ENCODE measurements at regions not wholly inside any gene's neighbourhood (a gene's known extent, or its start where the extent isn't known, plus 50 kb on each side); places are given as distances from the start of the nearest gene placed in this dataset.
"Not testable (repeated sequence)": the region's sequence is repeated elsewhere in the genome, so short reads cannot be mapped to it uniquely, and the experiment has no call there.

GRCh38 chr13:87975035-87975434, 303.9 kb downstream of the SLITRK5 start:
- TF ChIP-seq CTCF (IDR thresholded peaks at IDR 0.05): no peak

GRCh38 chr13:87976650-87977049, 305.5 kb downstream of the SLITRK5 start:
- H3K27me3 ChIP-seq (ENCODE audit: low read depth); ATAC-seq; intact Hi-C loops (cut with DNase I); H3K4me3 ChIP-seq; H3K9me3 ChIP-seq; H3K4me1 ChIP-seq; H3K36me3 ChIP-seq; DNase-seq; H3K27ac ChIP-seq: not testable (repeated sequence)

More at GRCh38 chr13:87975035-87975434, 303.9 kb downstream of the SLITRK5 start:
- DNase-seq: no peak
- intact Hi-C loops (cut with DNase I): no loop called here
- Histone ChIP-seq H3K36me3 (no peaks in the 10 kb centered on the region), H3K4me1 (no peaks in the 10 kb centered on the region), H3K9me3 (peaks cover 4% of the 10 kb centered on the region), H3K4me3 (no peak overlapping the region), H3K27me3 (ENCODE audit: low read depth) (no peaks in the 10 kb centered on the region), H3K27ac (no peak overlapping the region)
- ATAC-seq: no peak

GRCh38 chr13:87981416-87981815, 310.2 kb downstream of the SLITRK5 start:
- Histone ChIP-seq H3K27ac (no peak overlapping the region), H3K36me3 (no peaks in the 10 kb centered on the region), H3K4me3 (no peak overlapping the region), H3K27me3 (ENCODE audit: low read depth) (no peaks in the 10 kb centered on the region), H3K9me3 (peaks cover 4% of the 10 kb centered on the region), H3K4me1 (no peaks in the 10 kb centered on the region)
- TF ChIP-seq CTCF (IDR thresholded peaks at IDR 0.05): no peak
- no peak for DNase-seq
- intact Hi-C loops (cut with DNase I): no loop called here
- no peak for ATAC-seq

GRCh38 chr13:87982400-87982799, 311.2 kb downstream of the SLITRK5 start:
- no peaks in the 10 kb centered on the region for H3K36me3 ChIP-seq
- peaks cover under 1% of the 10 kb centered on the region for H3K9me3 ChIP-seq
- no peak overlapping the region for H3K27ac ChIP-seq
- H3K4me3 ChIP-seq: no peak overlapping the region
- DNase-seq (no peak), ATAC-seq (no peak)
- intact Hi-C loops (cut with DNase I): no loop called here
- no peaks in the 10 kb centered on the region for H3K4me1 ChIP-seq
- TF ChIP-seq CTCF (IDR thresholded peaks at IDR 0.05): no peak
- H3K27me3 ChIP-seq (ENCODE audit: low read depth): no peaks in the 10 kb centered on the region

GRCh38 chr13:87986639-87987250, 315.6 kb downstream of the SLITRK5 start:
- Histone ChIP-seq H3K27me3 (ENCODE audit: low read depth) (no peaks in the 10 kb centered on the region), H3K4me1 (no peaks in the 10 kb centered on the region), H3K27ac (no peak overlapping the region), H3K36me3 (no peaks in the 10 kb centered on the region), H3K4me3 (no peak overlapping the region), H3K9me3 (no peaks in the 10 kb centered on the region)
- no peak for TF ChIP-seq CTCF (IDR thresholded peaks at IDR 0.05)
- intact Hi-C loops (cut with DNase I): no loop called here
- ATAC-seq (no peak), DNase-seq (no peak)

- no peak for ATAC-seq
- Histone ChIP-seq H3K9me3 (no peaks in the 10 kb centered on the region), H3K27ac (no peak overlapping the region), H3K27me3 (ENCODE audit: low read depth) (no peaks in the 10 kb centered on the region), H3K4me1 (no peaks in the 10 kb centered on the region), H3K4me3 (no peak overlapping the region), H3K36me3 (no peaks in the 10 kb centered on the region)
- no peak for TF ChIP-seq CTCF (IDR thresholded peaks at IDR 0.05)
- intact Hi-C loops (cut with DNase I): no loop called here
- DNase-seq: no peak
These were observed 326.9 kb downstream of the SLITRK5 start for GRCh38 chr13:87998081-87998480.

All from lower lobe of right lung (tissue), 2 donors.